ENCODE measurements at regions not wholly inside any gene's neighbourhood (a gene's known extent, or its start where the extent isn't known, plus 50 kb on each side); places are given as distances from the start of the nearest gene placed in this dataset.

GRCh38 chr4:67048530-67048929 lies 496.8 kb downstream of the CENPC start:
- no peak for DNase-seq (ENCODE audit: low read depth in 2 of 3, low spot score in 2 of 3)

GRCh38 chr4:67040315-67040714 lies 505.0 kb downstream of the CENPC start:
- DNase-seq (ENCODE audit: low read depth in 2 of 3, low spot score in 2 of 3): no peak

GRCh38 chr4:67038228-67038566 lies 507.1 kb downstream of the CENPC start:
- DNase-seq (ENCODE audit: low read depth in 2 of 3, low spot score in 2 of 3): no peak

GRCh38 chr4:67037504-67038227 lies 507.6 kb downstream of the CENPC start:
- no peak for DNase-seq (ENCODE audit: low read depth in 2 of 3, low spot score in 2 of 3)

GRCh38 chr4:67036791-67037190 lies 508.5 kb downstream of the CENPC start:
- no peak for DNase-seq (ENCODE audit: low read depth in 2 of 3, low spot score in 2 of 3)

GRCh38 chr4:67035986-67036385 lies 509.3 kb downstream of the CENPC start:
- no peak for DNase-seq (ENCODE audit: low read depth in 2 of 3, low spot score in 2 of 3)

GRCh38 chr4:67035501-67035900 lies 509.8 kb downstream of the CENPC start:
- DNase-seq (ENCODE audit: low read depth in 2 of 3, low spot score in 2 of 3): no peak

GRCh38 chr4:67030636-67031035 lies 514.7 kb downstream of the CENPC start:
- DNase-seq (ENCODE audit: low read depth in 2 of 3, low spot score in 2 of 3): no peak

GRCh38 chr4:67020438-67020797 lies 524.9 kb downstream of the CENPC start:
- no peak for DNase-seq (ENCODE audit: low read depth in 2 of 3, low spot score in 2 of 3)

- no peak for DNase-seq (ENCODE audit: low read depth in 2 of 3, low spot score in 2 of 3)
Measured at GRCh38 chr4:67019686-67020437, 525.4 kb downstream of the CENPC start.

GRCh38 chr4:67014592-67014991 lies 530.7 kb downstream of the CENPC start:
- no peak for DNase-seq (ENCODE audit: low read depth in 2 of 3, low spot score in 2 of 3)

GRCh38 chr4:67006791-67007190 lies 538.5 kb downstream of the CENPC start:
- no peak for DNase-seq (ENCODE audit: low read depth in 2 of 3, low spot score in 2 of 3)

- no peak for DNase-seq (ENCODE audit: low read depth in 2 of 3, low spot score in 2 of 3)
Measured at GRCh38 chr4:66991521-66991920, 553.8 kb downstream of the CENPC start.

- DNase-seq (ENCODE audit: low read depth in 2 of 3, low spot score in 2 of 3): no peak
Measured at GRCh38 chr4:66974665-66975064, 570.6 kb downstream of the CENPC start.

- DNase-seq (ENCODE audit: low read depth in 2 of 3, low spot score in 2 of 3): no peak
Measured at GRCh38 chr4:66972087-66972486, 573.2 kb downstream of the CENPC start.

GRCh38 chr4:66964467-66964866 lies 580.8 kb downstream of the CENPC start:
- no peak for DNase-seq (ENCODE audit: low read depth in 2 of 3, low spot score in 2 of 3)

GRCh38 chr4:66963084-66963483 lies 582.2 kb downstream of the CENPC start:
- no peak for DNase-seq (ENCODE audit: low read depth in 2 of 3, low spot score in 2 of 3)

GRCh38 chr4:66959207-66959606 lies 586.1 kb downstream of the CENPC start:
- no peak for DNase-seq (ENCODE audit: low read depth in 2 of 3, low spot score in 2 of 3)

GRCh38 chr4:66956852-66957251 lies 588.5 kb downstream of the CENPC start:
- no peak for DNase-seq (ENCODE audit: low read depth in 2 of 3, low spot score in 2 of 3)

GRCh38 chr4:66956426-66956825 lies 588.9 kb downstream of the CENPC start:
- DNase-seq (ENCODE audit: low read depth in 2 of 3, low spot score in 2 of 3): no peak

GRCh38 chr4:66955784-66956183 lies 589.5 kb downstream of the CENPC start:
- no peak for DNase-seq (ENCODE audit: low read depth in 2 of 3, low spot score in 2 of 3)

- DNase-seq (ENCODE audit: low read depth in 2 of 3, low spot score in 2 of 3): no peak
Measured at GRCh38 chr4:66949419-66949818, 595.9 kb downstream of the CENPC start.

GRCh38 chr4:66946761-66947160 lies 598.5 kb downstream of the CENPC start:
- DNase-seq (ENCODE audit: low read depth in 2 of 3, low spot score in 2 of 3): no peak

Measured in activated CD8-positive, alpha-beta memory T cell treated with anti-CD3 and anti-CD28 coated beads for 48 hours (primary cell).